ENCODE measurements at regions not wholly inside any gene's neighbourhood (a gene's known extent, or its start where the extent isn't known, plus 50 kb on each side); places are given as distances from the start of the nearest gene placed in this dataset.
"Not testable (repeated sequence)": the region's sequence is repeated elsewhere in the genome, so short reads cannot be mapped to it uniquely, and the experiment has no call there.

DNA sequence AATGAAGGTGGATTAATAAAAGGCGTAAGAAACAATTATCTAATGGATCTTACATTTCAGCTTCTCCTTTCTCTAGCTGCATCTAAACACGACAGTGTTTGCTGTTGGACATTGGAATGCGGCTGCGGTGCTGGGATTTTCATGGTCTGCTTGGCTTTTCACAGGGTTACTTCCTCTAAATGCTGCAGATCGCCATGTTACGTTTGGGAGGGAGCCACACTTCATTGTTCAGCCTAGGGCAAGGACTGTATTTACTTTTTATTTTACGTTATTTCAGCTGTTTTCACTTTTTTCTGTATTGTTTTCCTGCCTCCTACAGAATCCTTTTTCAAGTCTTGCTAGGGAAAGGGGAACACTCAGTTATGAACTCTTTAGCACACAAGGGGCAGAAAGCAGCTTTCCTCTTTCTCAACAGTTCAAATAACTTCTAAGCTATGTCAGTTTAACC, 97.9 kb upstream of the MTHFD1L start:
- no peak for DNase-seq (ENCODE audit: low read depth)

DNA sequence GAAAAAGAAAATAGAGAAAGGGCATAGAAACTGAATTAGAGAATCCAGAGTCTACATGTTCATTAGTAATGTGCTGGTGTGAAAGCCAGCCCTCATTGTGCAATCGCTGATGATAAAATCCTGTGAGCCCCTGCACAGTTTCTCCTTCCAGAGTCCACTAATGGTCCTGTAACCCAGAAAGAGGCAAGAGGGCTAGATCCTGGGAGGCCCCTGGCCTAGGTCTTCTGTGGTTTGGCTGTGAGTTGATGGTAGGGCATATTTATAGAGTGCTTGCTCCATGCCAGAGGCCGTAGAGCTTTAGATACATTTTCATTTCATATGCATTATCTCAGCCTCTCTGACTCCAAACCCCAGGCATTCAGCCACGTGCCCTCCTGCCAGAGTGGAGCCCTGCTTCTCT, 94.9 kb upstream of the MTHFD1L start:
- no peak for DNase-seq (ENCODE audit: low read depth)

DNA sequence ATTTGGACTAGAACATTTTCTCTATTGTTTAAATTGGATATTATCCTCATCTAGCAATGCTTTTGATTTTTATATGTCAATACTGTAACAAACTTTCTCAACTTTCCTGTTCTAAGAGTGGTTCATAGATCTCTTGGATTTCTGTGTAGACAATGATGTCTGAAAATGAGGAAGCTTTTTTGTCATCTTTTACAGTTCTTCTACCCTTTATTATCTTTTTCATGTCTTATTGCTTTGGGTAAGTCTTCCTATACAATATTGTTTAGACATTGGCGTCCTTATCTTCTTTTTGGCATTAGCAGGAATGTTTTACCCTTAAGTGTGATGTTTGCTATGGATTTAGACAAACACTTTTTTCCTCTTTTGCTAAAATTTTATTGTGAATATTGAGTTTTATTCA, 91.5 kb upstream of the MTHFD1L start:
- DNase-seq (ENCODE audit: low read depth) = no peak

- DNase-seq (ENCODE audit: low read depth) = no peak
Observed at GRCh38 chr6:150775415-150776203, 89.9 kb upstream of the MTHFD1L start.

DNA sequence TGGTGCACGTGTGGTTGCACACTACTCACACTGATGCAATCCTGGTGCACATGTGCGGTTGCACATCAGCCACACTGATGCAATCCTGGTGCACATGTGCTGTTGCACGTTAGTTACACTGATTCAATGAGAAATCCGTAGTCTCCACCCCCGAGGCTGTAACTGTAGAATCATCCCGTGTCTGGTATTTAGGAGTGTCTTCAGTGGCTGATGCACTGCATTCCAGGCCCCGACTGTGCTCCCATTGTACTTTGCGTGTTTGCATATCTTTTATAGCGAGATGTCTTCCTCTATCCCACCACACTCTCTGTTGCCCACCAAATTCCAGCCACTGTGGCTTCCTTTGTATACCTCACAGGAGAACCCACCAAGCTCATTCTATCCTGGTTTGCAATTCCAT, 87.8 kb upstream of the MTHFD1L start:
- DNase-seq (ENCODE audit: low read depth) = no peak

- DNase-seq (ENCODE audit: low read depth) = no peak
Observed at GRCh38 chr6:150783813-150784212, 81.7 kb upstream of the MTHFD1L start.

GRCh38 chr6:150787429-150787828, 78.1 kb upstream of the MTHFD1L start:
- DNase-seq (ENCODE audit: low read depth) = no peak

GRCh38 chr6:150788089-150788488, 77.4 kb upstream of the MTHFD1L start:
- no peak for DNase-seq (ENCODE audit: low read depth)

DNA sequence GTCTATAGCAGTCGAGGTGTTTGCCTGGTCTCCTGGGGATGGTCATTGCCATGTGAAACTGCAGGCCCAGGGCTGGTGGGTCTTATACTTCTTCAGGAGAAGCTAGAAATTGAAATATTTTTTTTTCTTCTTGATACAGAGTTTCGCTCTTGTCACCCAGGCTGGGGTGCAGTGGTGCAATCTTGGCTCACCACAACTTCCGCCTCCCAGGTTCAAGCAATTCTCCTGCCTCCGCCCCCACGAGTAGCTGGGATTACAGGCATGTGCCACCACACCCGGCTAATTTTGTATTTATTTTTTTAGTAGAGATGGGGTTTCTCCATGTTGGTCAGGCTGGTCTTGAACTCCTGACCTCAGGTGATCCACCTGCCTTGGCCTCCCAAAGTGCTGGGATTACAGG, 75.6 kb upstream of the MTHFD1L start:
- not testable (repeated sequence) for DNase-seq (ENCODE audit: low read depth)

DNA sequence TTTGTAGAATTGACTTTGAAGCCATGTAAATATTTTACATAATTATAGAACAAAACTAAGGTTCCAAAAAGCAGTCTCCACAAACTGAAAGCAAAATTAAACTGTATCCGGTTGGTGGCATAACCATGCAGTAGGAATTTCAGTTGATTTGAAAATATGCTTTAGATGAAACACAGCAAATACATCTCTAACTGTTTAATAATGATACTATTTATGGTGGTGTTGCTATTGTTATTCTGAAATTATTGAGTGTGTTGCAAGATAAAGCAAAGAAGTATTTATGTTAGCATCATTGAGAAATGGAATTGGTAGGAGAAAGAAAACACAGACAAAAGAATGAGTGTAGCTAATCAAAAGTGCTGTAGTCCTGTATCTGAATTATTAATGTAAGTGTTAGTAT, 73.8 kb upstream of the MTHFD1L start:
- DNase-seq (ENCODE audit: low read depth) = no peak

- DNase-seq (ENCODE audit: low read depth) = no peak
Observed at GRCh38 chr6:150797949-150798348, 67.6 kb upstream of the MTHFD1L start.

DNA sequence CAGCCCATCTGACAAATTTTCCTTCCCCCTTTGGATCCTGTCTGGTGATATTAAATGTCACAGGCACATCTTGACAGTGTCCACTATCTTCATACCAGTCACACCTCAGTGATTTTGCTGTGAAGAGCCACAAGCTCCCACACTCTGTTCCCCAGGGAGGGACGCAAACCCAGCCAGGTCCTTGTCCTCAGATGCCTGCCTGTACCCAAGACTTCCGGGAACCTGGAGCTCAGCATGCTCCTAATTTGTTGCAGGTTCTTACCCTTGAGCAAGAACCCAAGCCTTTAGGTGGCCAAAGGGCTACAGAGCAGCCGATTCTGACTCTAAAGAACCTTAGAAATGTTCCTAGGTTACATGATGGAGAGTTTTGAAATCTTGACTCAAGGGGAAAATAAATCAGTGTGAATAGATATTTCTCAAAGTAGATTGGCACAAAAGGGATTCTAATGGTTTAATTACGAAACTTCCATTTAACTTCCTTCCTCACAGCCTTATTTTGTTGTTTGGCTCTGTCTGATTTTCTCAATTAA, 66.2 kb upstream of the MTHFD1L start:
- DNase-seq (ENCODE audit: low read depth) = no peak

DNA sequence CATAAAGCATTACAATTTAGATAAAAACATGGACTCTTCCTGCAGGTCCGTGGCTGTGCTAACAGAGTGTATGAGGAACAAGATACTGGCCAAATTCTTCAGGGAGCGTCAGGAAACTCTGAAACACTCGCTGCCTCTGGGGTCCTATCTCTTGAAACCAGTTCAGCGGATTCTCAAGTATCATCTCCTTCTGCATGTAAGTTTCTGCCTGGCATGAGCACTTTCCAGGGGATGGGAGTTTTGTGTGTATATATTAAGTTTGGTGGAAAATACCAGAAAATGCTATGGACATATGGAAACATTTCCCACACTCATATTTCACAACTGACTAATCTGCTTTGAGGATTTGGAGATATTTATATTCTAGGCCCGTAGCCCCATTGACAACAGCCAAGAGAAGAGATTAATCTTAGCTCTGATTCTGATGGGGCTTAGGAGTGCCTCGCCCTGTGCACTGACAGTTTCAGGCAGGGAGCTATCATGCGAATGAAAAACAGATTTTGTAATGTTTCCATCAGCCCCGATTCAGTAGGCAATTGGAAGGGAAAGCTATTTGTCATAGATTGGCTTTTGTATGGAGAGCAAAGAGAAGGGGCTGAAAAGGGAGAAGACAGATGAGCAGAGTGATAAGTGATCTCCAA, 64.7 kb upstream of the MTHFD1L start:
- DNase-seq (ENCODE audit: low read depth) = no peak

DNA sequence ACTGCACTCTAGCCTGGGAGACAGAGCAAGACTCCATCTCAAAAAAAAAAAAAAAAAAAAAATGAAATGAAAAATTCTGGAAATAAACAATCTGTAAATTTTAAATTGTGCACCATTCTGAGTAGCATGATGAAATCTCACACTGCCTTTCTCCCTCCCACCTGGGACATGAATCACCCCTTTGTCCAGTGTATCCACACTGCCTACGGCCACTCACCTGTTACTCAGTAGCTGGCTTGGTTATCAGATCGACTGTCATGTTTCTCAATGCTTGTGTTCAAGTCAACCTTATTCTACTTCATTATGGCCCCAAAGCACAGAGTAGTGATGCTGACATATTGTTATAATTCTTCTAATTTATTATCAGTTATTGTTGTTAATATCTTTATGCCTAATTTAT, 58.7 kb upstream of the MTHFD1L start:
- DNase-seq (ENCODE audit: low read depth) = no peak

GRCh38 chr6:150813319-150813992, 52.0 kb upstream of the MTHFD1L start:
- peak; percentile 5 for DNase-seq (ENCODE audit: low read depth)

GRCh38 chr6:150813993-150814359, 51.5 kb upstream of the MTHFD1L start:
- no peak for DNase-seq (ENCODE audit: low read depth)
